Adrenal gland (tissue), 9 donors: ENCODE measurements at regions not wholly inside any gene's neighbourhood (a gene's known extent, or its start where the extent isn't known, plus 50 kb on each side); places are given as distances from the start of the nearest gene placed in this dataset.
A peak's percentile ranks its signal among the peaks of the same experiment; 100 is the strongest.

Experiments
- DNase-seq, 7 donors: peaks; one replicate each; pipeline ENCODE4 v3.0.0-alpha.2; 2019 to 2020
- H3K27ac ChIP-seq, 5 donors: fragments of 200-600 bp; sonication (generic) in 4 of 5; 1 replicate in 3 of 5; 2 replicates in 2 of 5; pipeline versions ENCODE4 v1.5.1 to v1.8.0; 2016 to 2020; ENCODE audit warnings: mild to moderate bottlenecking in 1 of 5
- H3K27me3 ChIP-seq: fragments of 200-600 bp; 2 replicates; pipeline ENCODE4 v1.8.0; 2021
- H3K36me3 ChIP-seq, 2 donors: fragments of 200-600 bp; replicated peaks in 1 of 2; 1 replicate in 1 of 2; 2 replicates in 1 of 2; pipeline versions ENCODE4 v1.5.1 to v1.8.0; 2018 to 2022
- H3K4me1 ChIP-seq, 2 donors: fragments of 200-600 bp; replicated peaks in 1 of 2; 1 replicate in 1 of 2; 2 replicates in 1 of 2; pipeline versions ENCODE4 v1.5.1 to v1.8.0; 2018 to 2021
- H3K4me3 ChIP-seq, 4 donors: fragments of 200-600 bp; sonication (generic) in 3 of 4; one replicate each; pipeline ENCODE4 v1.5.1; 2016 to 2018
- H3K9me3 ChIP-seq, 3 donors: fragments of 200-600 bp; sonication (generic) in 1 of 3; replicated peaks in 1 of 3; 1 replicate in 2 of 3; 2 replicates in 1 of 3; pipeline versions ENCODE4 v1.5.1 to v1.8.0; 2016 to 2021
- POLR2A ChIP-seq, 2 donors: fragments of 450-650 bp; IDR thresholded peaks; one replicate each; pipeline ENCODE4 v1.6.1; 2017; ENCODE audit warnings: antibody characterized with exemption in 2 of 2, mild to moderate bottlenecking in 2 of 2, moderate library complexity in 1 of 2
- WGBS, 4 donors: extraction: QIAGEN DNeasy Blood & Tissue Kit in 2 of 4; methylation state at CpG; one replicate each; pipeline versions ENCODE4 v1.1.5 to v1.1.7; 2013 to 2017; 5-methylcytosine and 5-hydroxymethylcytosine counted together
- intact Hi-C, 2 donors: fragments of 100-400 bp; cut with DNase I; formaldehyde crosslinking; loops; one replicate each; pipeline versions ENCODE4 v1.14.1 to v1.15.0; 2022 to 2023
- TF ChIP-seq, protein P1 (sequence below), 6 experiments: fragments of 450-650 bp in 4 of 6; fragments of 200-600 bp in 2 of 6; sonication (generic) in 1 of 6; IDR thresholded peaks; 1 replicate in 5 of 6; 2 replicates in 1 of 6; pipeline versions ENCODE4 v1.5.1 to v1.8.0; 2016 to 2021; ENCODE audit warnings: antibody characterized with exemption in 6 of 6, mild to moderate bottlenecking in 2 of 6, moderate library complexity in 1 of 6
- donor health status: healthy with polysubstance abuse.
- donor health status: Bipolar disorder and iron deficiency.
- donor health status: DM: yes; HTN: yes; CAD: no.
- donor health status: DM: no; HTN: no; CAD: no.
- donor health status: DM: no; HTN: no; CAD: no.

DNA sequence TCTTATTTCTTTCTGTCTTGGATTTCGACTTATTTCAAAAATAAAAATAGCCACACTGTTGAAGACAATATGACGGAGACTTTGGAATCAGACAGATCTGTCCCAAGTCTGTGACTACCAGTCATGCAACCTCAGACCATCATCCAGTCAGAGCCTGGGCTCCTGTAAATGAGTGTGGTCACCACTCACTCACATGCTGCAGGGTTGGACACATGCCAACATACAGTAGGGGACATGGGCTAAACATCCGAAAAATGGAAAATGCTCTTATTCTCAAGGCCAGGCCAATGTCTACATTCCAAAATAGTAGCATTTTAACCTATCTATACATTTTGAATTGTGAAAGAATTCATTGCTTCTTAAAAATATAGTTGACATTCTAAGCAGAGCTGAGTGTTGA is 75.5 kb upstream of the EDNRB start:
- no peaks in the 10 kb centered on the region for H3K27me3 ChIP-seq
- no peaks in the 10 kb centered on the region for H3K9me3 ChIP-seq
- H3K4me3 ChIP-seq, result no peak overlapping the region
- intact Hi-C loops, result no loop called here
- no peak overlapping the region for H3K27ac ChIP-seq
- WGBS, 4 donors, result 70 to 84% (median 77%) methylated on average over 3 of the region's 3 CpGs
- no peaks in the 10 kb centered on the region for H3K4me1 ChIP-seq
- TF ChIP-seq, protein P1, sequence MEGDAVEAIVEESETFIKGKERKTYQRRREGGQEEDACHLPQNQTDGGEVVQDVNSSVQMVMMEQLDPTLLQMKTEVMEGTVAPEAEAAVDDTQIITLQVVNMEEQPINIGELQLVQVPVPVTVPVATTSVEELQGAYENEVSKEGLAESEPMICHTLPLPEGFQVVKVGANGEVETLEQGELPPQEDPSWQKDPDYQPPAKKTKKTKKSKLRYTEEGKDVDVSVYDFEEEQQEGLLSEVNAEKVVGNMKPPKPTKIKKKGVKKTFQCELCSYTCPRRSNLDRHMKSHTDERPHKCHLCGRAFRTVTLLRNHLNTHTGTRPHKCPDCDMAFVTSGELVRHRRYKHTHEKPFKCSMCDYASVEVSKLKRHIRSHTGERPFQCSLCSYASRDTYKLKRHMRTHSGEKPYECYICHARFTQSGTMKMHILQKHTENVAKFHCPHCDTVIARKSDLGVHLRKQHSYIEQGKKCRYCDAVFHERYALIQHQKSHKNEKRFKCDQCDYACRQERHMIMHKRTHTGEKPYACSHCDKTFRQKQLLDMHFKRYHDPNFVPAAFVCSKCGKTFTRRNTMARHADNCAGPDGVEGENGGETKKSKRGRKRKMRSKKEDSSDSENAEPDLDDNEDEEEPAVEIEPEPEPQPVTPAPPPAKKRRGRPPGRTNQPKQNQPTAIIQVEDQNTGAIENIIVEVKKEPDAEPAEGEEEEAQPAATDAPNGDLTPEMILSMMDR (IDR thresholded peaks at IDR 0.05), result no peak
- TF ChIP-seq POLR2A (IDR thresholded peaks at IDR 0.05), result no peak
- DNase-seq, result no peak
- H3K36me3 ChIP-seq, result no peaks in the 10 kb centered on the region

DNA sequence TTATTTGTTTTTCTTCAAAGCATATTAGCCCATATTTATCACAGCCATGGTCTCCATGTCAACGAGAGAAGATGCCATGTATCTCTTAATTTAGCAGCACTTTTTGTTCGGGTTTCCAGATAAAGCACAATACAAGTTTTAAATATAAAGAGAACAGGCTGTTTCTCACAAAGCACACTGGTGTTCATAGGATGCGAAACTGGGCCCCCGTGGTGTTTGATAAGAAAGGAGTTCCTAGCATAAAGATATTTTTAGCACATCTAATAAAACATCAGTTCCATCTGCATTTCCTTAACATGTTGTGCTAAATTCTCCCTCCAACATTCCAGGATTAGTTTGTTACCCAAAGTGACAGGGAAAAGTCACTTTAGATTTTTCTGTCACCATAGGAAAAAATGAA is 72.4 kb upstream of the EDNRB start:
- H3K36me3 ChIP-seq, result no peaks in the 10 kb centered on the region
- 37 to 48% (median 46%) methylated on average over 4 of the region's 4 CpGs for WGBS, 4 donors
- peaks cover 0 to 4% of the 10 kb centered on the region in 2 donors for H3K4me1 ChIP-seq
- TF ChIP-seq, protein P1 (IDR thresholded peaks at IDR 0.05), result no peak
- no peak for TF ChIP-seq POLR2A (IDR thresholded peaks at IDR 0.05)
- no peak overlapping the region for H3K4me3 ChIP-seq
- DNase-seq, result peak in 3 of 7 donors; percentile 9 to 40 (median 11)
- no peak overlapping the region for H3K27ac ChIP-seq
- no peaks in the 10 kb centered on the region for H3K9me3 ChIP-seq
- H3K27me3 ChIP-seq, result no peaks in the 10 kb centered on the region
- intact Hi-C loops, result no loop called here

GRCh38 chr13:77989281-77989680 is 70.7 kb upstream of the EDNRB start:
- peaks cover 0 to 4% of the 10 kb centered on the region in 2 donors for H3K4me1 ChIP-seq
- H3K4me3 ChIP-seq, result no peak overlapping the region
- WGBS, 4 donors, result 65 to 72% (median 66%) methylated on average over 2 of the region's 2 CpGs
- H3K27me3 ChIP-seq, result no peaks in the 10 kb centered on the region
- TF ChIP-seq, protein P1 (IDR thresholded peaks at IDR 0.05), result no peak
- no peak for TF ChIP-seq POLR2A (IDR thresholded peaks at IDR 0.05)
- no peaks in the 10 kb centered on the region for H3K9me3 ChIP-seq
- no peaks in the 10 kb centered on the region for H3K36me3 ChIP-seq
- intact Hi-C loops, result no loop called here
- H3K27ac ChIP-seq, result no peak overlapping the region
- no peak for DNase-seq

- Histone ChIP-seq H3K36me3 (no peaks in the 10 kb centered on the region), H3K27ac (no peak overlapping the region), H3K4me1 (peaks cover 0 to 4% of the 10 kb centered on the region in 2 donors), H3K4me3 (no peak overlapping the region), H3K27me3 (no peaks in the 10 kb centered on the region), H3K9me3 (no peaks in the 10 kb centered on the region)
- intact Hi-C loops, result no loop called here
- no peak for DNase-seq
- 68 to 100% (median 72%) methylated on average over 2 of the region's 2 CpGs; no CpG with 5 or more reads in 1 of the 4 donors for WGBS, 4 donors
- no peak for TF ChIP-seq POLR2A (IDR thresholded peaks at IDR 0.05)
- TF ChIP-seq, protein P1 (IDR thresholded peaks at IDR 0.05), result no peak
Measured at GRCh38 chr13:77988355-77988754, 69.7 kb upstream of the EDNRB start.
